ENCODE measurements at regions not wholly inside any gene's neighbourhood (a gene's known extent, or its start where the extent isn't known, plus 50 kb on each side); places are given as distances from the start of the nearest gene placed in this dataset.

- intact Hi-C loops (cut with DNase I) = no loop called here
- no peak overlapping the region for H3K27ac ChIP-seq (replicated peaks in 1 of 4)
- DNase-seq (ENCODE audit: extremely low spot score) = no peak
- no peaks in the 10 kb centered on the region for H3K36me3 ChIP-seq
- no peaks in the 10 kb centered on the region for H3K4me1 ChIP-seq
- TF ChIP-seq, protein P1, sequence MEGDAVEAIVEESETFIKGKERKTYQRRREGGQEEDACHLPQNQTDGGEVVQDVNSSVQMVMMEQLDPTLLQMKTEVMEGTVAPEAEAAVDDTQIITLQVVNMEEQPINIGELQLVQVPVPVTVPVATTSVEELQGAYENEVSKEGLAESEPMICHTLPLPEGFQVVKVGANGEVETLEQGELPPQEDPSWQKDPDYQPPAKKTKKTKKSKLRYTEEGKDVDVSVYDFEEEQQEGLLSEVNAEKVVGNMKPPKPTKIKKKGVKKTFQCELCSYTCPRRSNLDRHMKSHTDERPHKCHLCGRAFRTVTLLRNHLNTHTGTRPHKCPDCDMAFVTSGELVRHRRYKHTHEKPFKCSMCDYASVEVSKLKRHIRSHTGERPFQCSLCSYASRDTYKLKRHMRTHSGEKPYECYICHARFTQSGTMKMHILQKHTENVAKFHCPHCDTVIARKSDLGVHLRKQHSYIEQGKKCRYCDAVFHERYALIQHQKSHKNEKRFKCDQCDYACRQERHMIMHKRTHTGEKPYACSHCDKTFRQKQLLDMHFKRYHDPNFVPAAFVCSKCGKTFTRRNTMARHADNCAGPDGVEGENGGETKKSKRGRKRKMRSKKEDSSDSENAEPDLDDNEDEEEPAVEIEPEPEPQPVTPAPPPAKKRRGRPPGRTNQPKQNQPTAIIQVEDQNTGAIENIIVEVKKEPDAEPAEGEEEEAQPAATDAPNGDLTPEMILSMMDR (IDR thresholded peaks at IDR 0.05) = no peak
- H3K9me3 ChIP-seq = peaks cover 0 to 3% (median 0%) of the 10 kb centered on the region in 4 donors
- WGBS = 75% methylated on average over 6 of the region's 6 CpGs
- H3K4me3 ChIP-seq = no peak overlapping the region
- H3K27me3 ChIP-seq = peaks cover 0 to 69% (median 2%) of the 10 kb centered on the region in 4 donors
Observed at GRCh38 chr1:4084446-4084845, 184.4 kb upstream of the C1orf174 start.

DNA sequence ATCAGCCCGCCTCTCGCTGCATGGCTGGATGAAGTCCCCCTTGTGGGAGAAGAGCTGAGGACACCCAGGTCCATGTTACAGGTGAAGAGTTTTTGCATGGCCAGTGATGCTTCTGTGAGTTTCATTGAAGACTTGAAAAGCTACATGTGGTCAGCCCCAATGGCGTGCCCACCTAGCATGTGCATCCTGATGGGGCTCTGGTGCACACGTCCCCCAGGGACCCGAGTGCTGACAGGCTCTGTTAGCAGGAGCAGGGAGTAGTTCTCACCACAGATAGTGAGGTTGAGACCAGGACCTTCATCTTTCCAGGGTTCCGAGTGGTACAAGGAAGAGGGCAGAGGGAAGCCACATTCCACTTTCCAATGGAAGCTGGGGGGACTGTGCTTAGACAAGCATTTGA is 184.8 kb upstream of the C1orf174 start:
- intact Hi-C loops (cut with DNase I) = no loop called here
- DNase-seq (ENCODE audit: extremely low spot score) = no peak
- Histone ChIP-seq H3K27ac (replicated peaks in 1 of 4) (no peak overlapping the region), H3K9me3 (peaks cover 0 to 3% (median 0%) of the 10 kb centered on the region in 4 donors), H3K27me3 (peaks cover 0 to 74% (median 2%) of the 10 kb centered on the region in 4 donors), H3K36me3 (no peaks in the 10 kb centered on the region), H3K4me3 (no peak overlapping the region), H3K4me1 (no peaks in the 10 kb centered on the region)
- WGBS = 87% methylated on average over 5 of the region's 6 CpGs
- no peak for TF ChIP-seq POLR2A (IDR thresholded peaks at IDR 0.05; ENCODE audit: low read depth)
- TF ChIP-seq POLR2AphosphoS5 (IDR thresholded peaks at IDR 0.05) = no peak
- no peak for TF ChIP-seq EP300 (IDR thresholded peaks at IDR 0.05)
- TF ChIP-seq, protein P1 (IDR thresholded peaks at IDR 0.05) = no peak

GRCh38 chr1:4085546-4085945 is 185.5 kb upstream of the C1orf174 start:
- H3K9me3 ChIP-seq = peaks cover 0 to 4% (median under 1%) of the 10 kb centered on the region in 4 donors
- intact Hi-C loops (cut with DNase I) = no loop called here
- H3K4me1 ChIP-seq = no peaks in the 10 kb centered on the region
- 61% methylated on average over 4 of the region's 5 CpGs for WGBS
- no peak for DNase-seq (ENCODE audit: extremely low spot score)
- H3K4me3 ChIP-seq = no peak overlapping the region
- no peaks in the 10 kb centered on the region for H3K36me3 ChIP-seq
- H3K27me3 ChIP-seq = peaks cover 0 to 77% (median 2%) of the 10 kb centered on the region in 4 donors
- TF ChIP-seq POLR2AphosphoS5 (IDR thresholded peaks at IDR 0.05) (no peak), EP300 (IDR thresholded peaks at IDR 0.05) (no peak), POLR2A (IDR thresholded peaks at IDR 0.05; ENCODE audit: low read depth) (no peak)
- TF ChIP-seq, protein P1 (IDR thresholded peaks at IDR 0.05) = no peak
- no peak overlapping the region for H3K27ac ChIP-seq (replicated peaks in 1 of 4)

- Histone ChIP-seq H3K4me3 (no peak overlapping the region), H3K4me1 (no peaks in the 10 kb centered on the region), H3K9me3 (peaks cover 0 to 11% (median 6%) of the 10 kb centered on the region in 4 donors), H3K27ac (replicated peaks in 1 of 4) (no peak overlapping the region), H3K36me3 (no peaks in the 10 kb centered on the region), H3K27me3 (peaks cover 0 to 76% (median 2%) of the 10 kb centered on the region in 4 donors)
- TF ChIP-seq POLR2A (IDR thresholded peaks at IDR 0.05; ENCODE audit: low read depth) (no peak), EP300 (IDR thresholded peaks at IDR 0.05) (no peak), POLR2AphosphoS5 (IDR thresholded peaks at IDR 0.05) (no peak)
- TF ChIP-seq, protein P1 (IDR thresholded peaks at IDR 0.05) = no peak
- DNase-seq (ENCODE audit: extremely low spot score) = no peak
- intact Hi-C loops (cut with DNase I) = no loop called here
- WGBS = 76% methylated on average over 14 of the region's 14 CpGs
Observed at GRCh38 chr1:4086085-4086850, 186.2 kb upstream of the C1orf174 start.
